ENCODE measurements at regions not wholly inside any gene's neighbourhood (a gene's known extent, or its start where the extent isn't known, plus 50 kb on each side); places are given as distances from the start of the nearest gene placed in this dataset.

- TF ChIP-seq MYBL2 (IDR thresholded peaks at IDR 0.05; ENCODE audit: low read depth) (no peak), MYBL2 (CRISPR knock-in tag; IDR thresholded peaks at IDR 0.05; ENCODE audit: borderline replicate concordance) (no peak), TBL1XR1 (IDR thresholded peaks at IDR 0.05; ENCODE audit: low read length in 2 of 2) (no peak), MTA3 (IDR thresholded peaks at IDR 0.05; ENCODE audit: borderline replicate concordance) (no peak)
Observed at GRCh38 chr5:18091758-18092157, 457.5 kb downstream of the TAF11L14 start (continued).

GRCh38 chr5:18095061-18095460, 460.8 kb downstream of the TAF11L14 start:
- intact Hi-C loops (cut with micrococcal nuclease) (no loop called here), in situ Hi-C loops (cut with MboI) (no loop called here)
- ATAC-seq (no peak), FAIRE-seq (no peak), DNase-seq (ENCODE audit: extremely low read depth in 1 of 4, low spot score in 3 of 4) (no peak)
- CTCF ChIA-PET (ENCODE audit: low intra/inter-chr PET ratio), result no interaction called here
- Histone ChIP-seq H3K36me3 (ENCODE audit: control insufficient read depth, insufficient read depth, low read length) (no peaks in the 10 kb centered on the region), H3K27ac (ENCODE audit: extremely low read depth, low read depth, low read length) (no peak overlapping the region), H3K4me1 (replicated peaks in 1 of 2; ENCODE audit: control insufficient read depth in 2 of 2, insufficient read depth in 2 of 2, low read length in 2 of 2) (no peaks in the 10 kb centered on the region), H4K20me1 (replicated peaks; ENCODE audit: control insufficient read depth, insufficient read depth, low read length) (no peaks in the 10 kb centered on the region), H3K27me3 (ENCODE audit: control insufficient read depth in 2 of 2, insufficient read depth in 2 of 2, low read length in 2 of 2) (no peaks in the 10 kb centered on the region), H3K9me1 (ENCODE audit: control insufficient read depth, insufficient read depth, low read length) (no peaks in the 10 kb centered on the region), H3K79me2 (ENCODE audit: control insufficient read depth, insufficient read depth, low read length) (no peaks in the 10 kb centered on the region), H3K4me3 (no peak overlapping the region), H2AFZ (ENCODE audit: low read depth, low read length) (no peak overlapping the region), H3K9ac (ENCODE audit: insufficient read depth in 1 of 2, low read depth in 2 of 2, low read length in 2 of 2) (no peak overlapping the region), H3K9me3 (replicated peaks; ENCODE audit: control insufficient read depth, insufficient read depth, low read depth, low read length) (no peaks in the 10 kb centered on the region; the same call in 1 of the 2 replicates), H3K4me2 (ENCODE audit: insufficient read depth, low read length) (no peak overlapping the region)
- 2% methylated on average over 2 of the region's 2 CpGs for WGBS (ENCODE audit: insufficient coverage, low coverage, missing lambda C conversion rate)
- TF ChIP-seq ZNF76 (CRISPR knock-in tag; IDR thresholded peaks at IDR 0.05; ENCODE audit: borderline replicate concordance), result no peak
- POLR2A ChIA-PET, result no interaction called here
- no TSS peak for BruUV-seq (replicated peaks)

- no peak for FAIRE-seq
- ATAC-seq, result no peak
- no peak overlapping the region for H2AFZ ChIP-seq (ENCODE audit: low read depth, low read length)
- intact Hi-C loops (cut with micrococcal nuclease), result no loop called here
- H3K9me3 ChIP-seq (replicated peaks; ENCODE audit: control insufficient read depth, insufficient read depth, low read depth, low read length), result peaks cover 3% of the 10 kb centered on the region; the same call in 1 of the 2 replicates
- ChIA-PET POLR2A (no interaction called here), CTCF (ENCODE audit: low intra/inter-chr PET ratio) (no interaction called here)
- TF ChIP-seq SIN3A (IDR thresholded peaks at IDR 0.05; ENCODE audit: borderline replicate concordance in 2 of 2, control insufficient read depth in 1 of 2, low read depth in 2 of 2, low read length in 2 of 2) (no peak), ZNF224 (CRISPR knock-in tag; IDR thresholded peaks at IDR 0.05) (no peak), KLF1 (tag; IDR thresholded peaks at IDR 0.05) (no peak), SMAD3 (CRISPR knock-in tag; conservative IDR thresholded peaks at IDR 0.05) (no peak), PML (IDR thresholded peaks at IDR 0.05; ENCODE audit: low read length) (no peak), SOX6 (IDR thresholded peaks at IDR 0.05) (no peak), ZNF124 (CRISPR knock-in tag; IDR thresholded peaks at IDR 0.05) (no peak)
- H3K27me3 ChIP-seq (ENCODE audit: control insufficient read depth in 2 of 2, insufficient read depth in 2 of 2, low read length in 2 of 2), result no peaks in the 10 kb centered on the region
- H3K9ac ChIP-seq (ENCODE audit: insufficient read depth in 1 of 2, low read depth in 2 of 2, low read length in 2 of 2), result no peak overlapping the region
- H3K4me1 ChIP-seq (replicated peaks in 1 of 2; ENCODE audit: control insufficient read depth in 2 of 2, insufficient read depth in 2 of 2, low read length in 2 of 2), result no peaks in the 10 kb centered on the region
- H3K9me1 ChIP-seq (ENCODE audit: control insufficient read depth, insufficient read depth, low read length), result no peaks in the 10 kb centered on the region
- no peak overlapping the region for H3K4me3 ChIP-seq
- no peak overlapping the region for H3K27ac ChIP-seq (ENCODE audit: extremely low read depth, low read depth, low read length)
- no TSS peak for BruUV-seq (replicated peaks)
- H4K20me1 ChIP-seq (replicated peaks; ENCODE audit: control insufficient read depth, insufficient read depth, low read length), result no peaks in the 10 kb centered on the region
- 2% methylated on average over 5 of the region's 5 CpGs for WGBS (ENCODE audit: insufficient coverage, low coverage, missing lambda C conversion rate)
- H3K79me2 ChIP-seq (ENCODE audit: control insufficient read depth, insufficient read depth, low read length), result no peaks in the 10 kb centered on the region
- in situ Hi-C loops (cut with MboI), result no loop called here
- no peak overlapping the region for H3K4me2 ChIP-seq (ENCODE audit: insufficient read depth, low read length)
- no peaks in the 10 kb centered on the region for H3K36me3 ChIP-seq (ENCODE audit: control insufficient read depth, insufficient read depth, low read length)
- DNase-seq (ENCODE audit: extremely low read depth in 1 of 4, low spot score in 3 of 4), result no peak
Observed at GRCh38 chr5:18097817-18098216, 463.6 kb downstream of the TAF11L14 start.
